Thyroid gland (tissue), 4 donors: ENCODE measurements at regions not wholly inside any gene's neighbourhood (a gene's known extent, or its start where the extent isn't known, plus 50 kb on each side); places are given as distances from the start of the nearest gene placed in this dataset.

Experiments
- CTCF ChIP-seq, 6 experiments: fragments of 200-600 bp in 3 of 6; fragments of 450-650 bp in 3 of 6; sonication (generic) in 3 of 6; IDR thresholded peaks; one replicate each; pipeline ENCODE4 v1.5.1; 2016 to 2019; ENCODE audit warnings: antibody characterized with exemption in 6 of 6, mild to moderate bottlenecking in 2 of 6, inconsistent platforms in 1 of 6, moderate library complexity in 1 of 6
- POLR2A ChIP-seq, 2 donors: fragments of 450-650 bp; IDR thresholded peaks; one replicate each; pipeline ENCODE4 v1.6.1; 2017; ENCODE audit warnings: antibody characterized with exemption in 2 of 2, mild to moderate bottlenecking in 2 of 2, moderate library complexity in 1 of 2

GRCh38 chr7:122225874-122226273, 78.7 kb downstream of the FEZF1 start:
- TF ChIP-seq CTCF (IDR thresholded peaks at IDR 0.05), result no peak
- no peak for TF ChIP-seq POLR2A (IDR thresholded peaks at IDR 0.05)
